RWPE2 (cell line): ENCODE measurements at regions not wholly inside any gene's neighbourhood (a gene's known extent, or its start where the extent isn't known, plus 50 kb on each side); places are given as distances from the start of the nearest gene placed in this dataset.

Experiments
- ATAC-seq: fragments of 200-7000 bp; cut with Tn5 transposase; 3 replicates; pipeline ENCODE4 v1.9.1; 2021; ENCODE audit warnings: low read depth
- DNase-seq: peaks from one replicate; pipeline ENCODE4 v3.0.0-alpha.2; 2020; ENCODE audit warnings: low spot score
- H3K27ac ChIP-seq: fragments of 450-650 bp; 2 replicates; pipeline ENCODE4 v1.5.1; 2017; ENCODE audit warnings: mild to moderate bottlenecking; ENCODE audit not compliant: poor library complexity, severe bottlenecking
- H3K27me3 ChIP-seq: fragments of 250-450 bp; sonication (Bioruptor Pico); 2 replicates; pipeline ENCODE4 v1.5.1; 2021; ENCODE audit warnings: mild to moderate bottlenecking, moderate library complexity; ENCODE audit not compliant: insufficient read depth, poor library complexity, severe bottlenecking
- H3K36me3 ChIP-seq: fragments of 250-450 bp; sonication (Bioruptor Pico); 2 replicates; pipeline ENCODE4 v1.5.1; 2020; ENCODE audit warnings: low read depth, mild to moderate bottlenecking, moderate library complexity
- H3K4me1 ChIP-seq: fragments of 250-450 bp; sonication (Bioruptor Pico); 2 replicates; pipeline ENCODE4 v1.5.1; 2021; ENCODE audit warnings: mild to moderate bottlenecking, moderate library complexity; ENCODE audit not compliant: insufficient read depth, poor library complexity, severe bottlenecking
- H3K4me3 ChIP-seq: fragments of 250-450 bp; sonication (Bioruptor Pico); 2 replicates; pipeline ENCODE4 v1.5.1; 2021; ENCODE audit warnings: mild to moderate bottlenecking, moderate library complexity; ENCODE audit not compliant: severe bottlenecking
- H3K9me3 ChIP-seq: fragments of 250-450 bp; sonication (Bioruptor Pico); 2 replicates; pipeline ENCODE4 v1.5.1; 2021; ENCODE audit warnings: mild to moderate bottlenecking, moderate library complexity; ENCODE audit not compliant: severe bottlenecking
- TF ChIP-seq, protein P1 (sequence below): fragments of 450-650 bp; IDR thresholded peaks from one replicate; pipeline ENCODE4 v1.5.1; 2017; ENCODE audit warnings: mild to moderate bottlenecking, moderate library complexity; ENCODE audit not compliant: poor library complexity, severe bottlenecking

DNA sequence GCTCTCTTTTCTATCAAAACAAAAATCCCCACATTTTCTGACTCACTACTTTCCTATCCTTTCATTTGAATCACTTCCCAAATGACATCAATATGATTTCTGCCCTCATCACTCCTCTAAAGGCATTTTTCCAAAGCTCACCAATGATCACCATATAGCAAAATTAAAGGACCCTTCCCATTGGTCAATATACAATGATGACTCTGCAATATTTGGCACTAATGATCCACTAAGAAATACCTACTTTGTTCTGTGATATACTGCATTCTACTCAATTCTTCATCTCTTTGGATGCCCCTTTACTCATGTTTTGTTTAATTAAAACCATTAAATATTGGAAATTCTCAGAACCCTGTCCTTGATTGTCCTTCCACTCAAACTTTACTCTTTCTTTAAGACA lies 200.3 kb upstream of the PTCHD4 start:
- H3K4me3 ChIP-seq: no peak overlapping the region
- no peaks in the 10 kb centered on the region for H3K9me3 ChIP-seq
- H3K4me1 ChIP-seq: no peaks in the 10 kb centered on the region
- H3K27ac ChIP-seq: no peak overlapping the region
- no peak for DNase-seq
- H3K36me3 ChIP-seq: no peaks in the 10 kb centered on the region
- no peak for ATAC-seq
- TF ChIP-seq, protein P1, sequence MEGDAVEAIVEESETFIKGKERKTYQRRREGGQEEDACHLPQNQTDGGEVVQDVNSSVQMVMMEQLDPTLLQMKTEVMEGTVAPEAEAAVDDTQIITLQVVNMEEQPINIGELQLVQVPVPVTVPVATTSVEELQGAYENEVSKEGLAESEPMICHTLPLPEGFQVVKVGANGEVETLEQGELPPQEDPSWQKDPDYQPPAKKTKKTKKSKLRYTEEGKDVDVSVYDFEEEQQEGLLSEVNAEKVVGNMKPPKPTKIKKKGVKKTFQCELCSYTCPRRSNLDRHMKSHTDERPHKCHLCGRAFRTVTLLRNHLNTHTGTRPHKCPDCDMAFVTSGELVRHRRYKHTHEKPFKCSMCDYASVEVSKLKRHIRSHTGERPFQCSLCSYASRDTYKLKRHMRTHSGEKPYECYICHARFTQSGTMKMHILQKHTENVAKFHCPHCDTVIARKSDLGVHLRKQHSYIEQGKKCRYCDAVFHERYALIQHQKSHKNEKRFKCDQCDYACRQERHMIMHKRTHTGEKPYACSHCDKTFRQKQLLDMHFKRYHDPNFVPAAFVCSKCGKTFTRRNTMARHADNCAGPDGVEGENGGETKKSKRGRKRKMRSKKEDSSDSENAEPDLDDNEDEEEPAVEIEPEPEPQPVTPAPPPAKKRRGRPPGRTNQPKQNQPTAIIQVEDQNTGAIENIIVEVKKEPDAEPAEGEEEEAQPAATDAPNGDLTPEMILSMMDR: no peak
- no peaks in the 10 kb centered on the region for H3K27me3 ChIP-seq

DNA sequence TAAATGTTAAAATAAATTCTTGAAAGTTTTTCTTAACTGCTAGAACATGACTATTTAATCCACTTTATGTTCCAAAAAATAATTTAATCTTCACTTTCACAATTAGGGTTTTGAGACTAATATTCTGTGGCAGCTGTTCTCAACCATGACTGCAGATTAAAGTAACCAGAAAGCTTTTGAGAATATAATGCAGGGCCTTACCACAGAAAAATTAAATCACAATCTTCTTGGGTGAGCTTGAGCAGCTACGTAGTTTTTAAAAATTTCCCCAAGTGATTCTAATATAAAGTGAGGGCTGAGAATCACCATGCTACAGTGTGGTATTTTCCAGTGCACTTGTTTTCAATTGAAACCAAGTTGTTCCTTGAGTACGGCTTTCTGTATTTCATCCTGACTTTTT lies 196.6 kb upstream of the PTCHD4 start:
- TF ChIP-seq, protein P1: no peak
- Histone ChIP-seq H3K27me3 (no peaks in the 10 kb centered on the region), H3K9me3 (no peaks in the 10 kb centered on the region), H3K27ac (no peak overlapping the region), H3K4me3 (no peak overlapping the region), H3K36me3 (no peaks in the 10 kb centered on the region), H3K4me1 (no peaks in the 10 kb centered on the region)
- no peak for ATAC-seq
- no peak for DNase-seq

DNA sequence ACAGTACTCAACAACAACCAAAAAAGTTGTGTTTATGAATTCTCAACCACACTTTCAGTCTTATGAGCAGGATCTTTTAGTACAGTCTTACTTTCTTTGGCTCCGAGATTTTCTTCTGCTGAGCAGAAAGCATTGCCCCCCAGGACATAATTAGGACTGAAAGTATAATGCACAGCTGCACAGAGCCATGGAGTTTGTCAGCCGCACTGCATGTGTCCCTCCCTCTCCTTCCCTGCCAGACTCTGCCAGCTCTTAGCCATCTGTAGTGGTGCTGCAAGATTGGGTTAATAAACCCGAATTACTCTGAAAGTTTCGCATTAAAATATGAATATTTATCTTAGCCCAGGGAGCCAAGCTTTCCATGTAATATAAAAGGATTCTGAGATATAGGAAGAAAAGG lies 179.6 kb upstream of the PTCHD4 start:
- no peaks in the 10 kb centered on the region for H3K27me3 ChIP-seq
- TF ChIP-seq, protein P1: no peak
- H3K36me3 ChIP-seq: no peaks in the 10 kb centered on the region
- no peaks in the 10 kb centered on the region for H3K9me3 ChIP-seq
- ATAC-seq: no peak
- no peak overlapping the region for H3K4me3 ChIP-seq
- H3K27ac ChIP-seq: no peak overlapping the region
- DNase-seq: no peak
- H3K4me1 ChIP-seq: no peaks in the 10 kb centered on the region

DNA sequence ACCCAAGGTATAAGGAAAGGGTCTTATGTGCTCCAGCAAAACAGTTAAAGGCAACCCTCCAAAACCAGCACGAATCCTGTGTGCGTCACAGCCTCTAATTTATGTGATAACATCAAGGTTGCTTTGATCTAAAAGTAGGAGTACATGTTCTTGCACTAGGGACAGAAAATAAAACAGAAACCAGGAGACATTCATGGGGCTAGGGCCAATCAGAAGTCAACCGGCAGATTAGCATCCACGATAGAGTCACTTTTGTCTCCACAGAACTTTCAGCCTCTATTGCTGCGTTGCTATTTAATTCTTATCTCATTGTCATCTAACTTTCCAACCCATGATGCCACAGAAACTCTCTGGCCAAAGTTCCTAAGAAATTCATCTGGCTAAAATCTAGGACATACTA lies 178.8 kb upstream of the PTCHD4 start:
- H3K4me1 ChIP-seq: no peaks in the 10 kb centered on the region
- ATAC-seq: no peak
- H3K27ac ChIP-seq: no peak overlapping the region
- TF ChIP-seq, protein P1: no peak
- H3K9me3 ChIP-seq: no peaks in the 10 kb centered on the region
- H3K36me3 ChIP-seq: no peaks in the 10 kb centered on the region
- no peak overlapping the region for H3K4me3 ChIP-seq
- DNase-seq: no peak
- H3K27me3 ChIP-seq: no peaks in the 10 kb centered on the region

DNA sequence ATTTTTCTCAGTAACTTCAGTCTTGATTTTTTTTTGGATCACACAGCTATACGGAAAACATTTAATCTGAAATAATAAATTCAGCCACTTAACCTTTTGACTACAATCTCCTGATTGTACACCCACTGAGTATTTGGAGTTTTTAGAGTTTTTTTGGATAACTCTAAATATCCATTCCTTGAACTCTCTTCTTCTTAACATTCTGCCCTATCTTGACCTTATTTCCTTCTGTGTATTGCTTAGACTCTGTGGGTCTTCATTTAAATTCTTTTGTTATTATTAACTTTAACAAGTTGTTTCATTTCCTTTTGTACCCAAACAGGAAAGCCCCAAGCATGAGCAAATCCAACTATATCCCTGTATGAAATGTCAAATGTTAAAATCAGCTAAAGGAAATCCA lies 170.2 kb upstream of the PTCHD4 start:
- Histone ChIP-seq H3K4me1 (no peaks in the 10 kb centered on the region), H3K27ac (no peak overlapping the region), H3K27me3 (no peaks in the 10 kb centered on the region), H3K36me3 (no peaks in the 10 kb centered on the region), H3K4me3 (no peak overlapping the region), H3K9me3 (no peaks in the 10 kb centered on the region)
- ATAC-seq (no peak), DNase-seq (no peak)
- TF ChIP-seq, protein P1: no peak
